ENCODE measurements at regions not wholly inside any gene's neighbourhood (a gene's known extent, or its start where the extent isn't known, plus 50 kb on each side); places are given as distances from the start of the nearest gene placed in this dataset.

DNA sequence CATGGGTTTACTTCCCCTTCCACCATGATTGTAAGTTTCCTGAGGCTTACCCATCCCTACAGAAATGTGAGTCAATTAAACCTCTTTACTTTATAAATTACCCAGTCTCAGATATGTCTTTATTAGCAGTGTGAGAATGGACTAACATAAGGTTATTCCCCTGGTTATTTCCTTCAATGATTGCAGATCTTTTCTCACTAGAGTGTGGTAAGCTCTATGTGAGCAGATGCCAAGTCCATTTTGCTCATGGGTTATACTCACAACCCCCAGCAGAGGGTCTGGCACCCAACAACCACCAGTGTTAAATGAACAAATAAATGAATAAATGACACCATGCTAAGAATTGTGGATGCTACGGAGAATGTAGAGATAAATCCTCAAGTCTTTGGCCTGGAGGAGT is 472.8 kb downstream of the LIG4 start:
- H3K9me3 ChIP-seq (ENCODE audit: insufficient read depth, low read depth, low read length) = no peaks in the 10 kb centered on the region; the same call in 1 of the 2 replicates
- H3K4me2 ChIP-seq (ENCODE audit: low read depth, low read length, poor library complexity, severe bottlenecking) = no peak overlapping the region
- H3K4me3 ChIP-seq (ENCODE audit: low read length, poor library complexity, severe bottlenecking) = no peak overlapping the region
- H3K79me2 ChIP-seq (ENCODE audit: insufficient read depth, low read length) = no peaks in the 10 kb centered on the region
- no peaks in the 10 kb centered on the region for H3K4me1 ChIP-seq (ENCODE audit: insufficient read depth, low read length, poor library complexity, severe bottlenecking)
- H3F3A ChIP-seq (ENCODE audit: low read depth) = no peaks in the 10 kb centered on the region
- no peaks in the 10 kb centered on the region for H4K20me1 ChIP-seq (ENCODE audit: insufficient read depth, low read length, poor library complexity, severe bottlenecking)
- H3K9ac ChIP-seq (ENCODE audit: low read depth, low read length, poor library complexity, severe bottlenecking) = no peak overlapping the region
- no peak overlapping the region for H2AFZ ChIP-seq (ENCODE audit: low read length)
- H3K9me2 ChIP-seq (replicated peaks; ENCODE audit: low read depth, low read length) = no peaks in the 10 kb centered on the region
- no peaks in the 10 kb centered on the region for H3K27me3 ChIP-seq (ENCODE audit: insufficient read depth, low read length, poor library complexity, severe bottlenecking)
- no peaks in the 10 kb centered on the region for H3K36me3 ChIP-seq (ENCODE audit: insufficient read depth, low read length)
- no peak for TF ChIP-seq EZH2phosphoT487 (IDR thresholded peaks at IDR 0.05; ENCODE audit: borderline replicate concordance)
- TF ChIP-seq, protein P1, sequence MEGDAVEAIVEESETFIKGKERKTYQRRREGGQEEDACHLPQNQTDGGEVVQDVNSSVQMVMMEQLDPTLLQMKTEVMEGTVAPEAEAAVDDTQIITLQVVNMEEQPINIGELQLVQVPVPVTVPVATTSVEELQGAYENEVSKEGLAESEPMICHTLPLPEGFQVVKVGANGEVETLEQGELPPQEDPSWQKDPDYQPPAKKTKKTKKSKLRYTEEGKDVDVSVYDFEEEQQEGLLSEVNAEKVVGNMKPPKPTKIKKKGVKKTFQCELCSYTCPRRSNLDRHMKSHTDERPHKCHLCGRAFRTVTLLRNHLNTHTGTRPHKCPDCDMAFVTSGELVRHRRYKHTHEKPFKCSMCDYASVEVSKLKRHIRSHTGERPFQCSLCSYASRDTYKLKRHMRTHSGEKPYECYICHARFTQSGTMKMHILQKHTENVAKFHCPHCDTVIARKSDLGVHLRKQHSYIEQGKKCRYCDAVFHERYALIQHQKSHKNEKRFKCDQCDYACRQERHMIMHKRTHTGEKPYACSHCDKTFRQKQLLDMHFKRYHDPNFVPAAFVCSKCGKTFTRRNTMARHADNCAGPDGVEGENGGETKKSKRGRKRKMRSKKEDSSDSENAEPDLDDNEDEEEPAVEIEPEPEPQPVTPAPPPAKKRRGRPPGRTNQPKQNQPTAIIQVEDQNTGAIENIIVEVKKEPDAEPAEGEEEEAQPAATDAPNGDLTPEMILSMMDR (conservative IDR thresholded peaks at IDR 0.05; ENCODE audit: low read length) = no peak

DNA sequence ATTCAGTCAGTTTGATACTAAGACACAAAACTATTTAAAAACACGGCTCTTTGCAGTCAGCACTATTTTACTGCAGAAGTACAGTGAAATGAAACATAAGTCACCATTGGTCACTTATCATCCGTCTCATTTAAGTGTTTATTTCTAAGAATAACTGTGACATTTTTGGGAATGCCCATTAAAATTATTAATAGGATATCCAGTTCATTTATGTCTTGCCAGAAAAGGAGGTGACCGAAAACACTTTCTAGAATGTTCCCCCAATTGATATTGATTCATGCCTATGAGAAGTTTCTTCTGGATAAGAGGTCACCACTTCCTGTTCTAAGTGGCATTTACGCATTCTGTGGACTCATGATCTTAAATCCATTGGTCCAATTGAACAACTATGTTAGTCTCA is 477.3 kb downstream of the LIG4 start:
- no peaks in the 10 kb centered on the region for H3K36me3 ChIP-seq (ENCODE audit: insufficient read depth, low read length)
- no peaks in the 10 kb centered on the region for H3K79me2 ChIP-seq (ENCODE audit: insufficient read depth, low read length)
- H3K9me2 ChIP-seq (replicated peaks; ENCODE audit: low read depth, low read length) = no peaks in the 10 kb centered on the region
- no peak overlapping the region for H3K9ac ChIP-seq (ENCODE audit: low read depth, low read length, poor library complexity, severe bottlenecking)
- no peak overlapping the region for H2AFZ ChIP-seq (ENCODE audit: low read length)
- no peaks in the 10 kb centered on the region for H3K4me1 ChIP-seq (ENCODE audit: insufficient read depth, low read length, poor library complexity, severe bottlenecking)
- H3K27me3 ChIP-seq (ENCODE audit: insufficient read depth, low read length, poor library complexity, severe bottlenecking) = no peaks in the 10 kb centered on the region
- H3K9me3 ChIP-seq (ENCODE audit: insufficient read depth, low read depth, low read length) = no peaks in the 10 kb centered on the region; the same call in 1 of the 2 replicates
- no peak overlapping the region for H3K4me3 ChIP-seq (ENCODE audit: low read length, poor library complexity, severe bottlenecking)
- no peaks in the 10 kb centered on the region for H4K20me1 ChIP-seq (ENCODE audit: insufficient read depth, low read length, poor library complexity, severe bottlenecking)
- H3F3A ChIP-seq (ENCODE audit: low read depth) = no peaks in the 10 kb centered on the region
- no peak for TF ChIP-seq EZH2phosphoT487 (IDR thresholded peaks at IDR 0.05; ENCODE audit: borderline replicate concordance)
- TF ChIP-seq, protein P1 (conservative IDR thresholded peaks at IDR 0.05; ENCODE audit: low read length) = no peak
- no peak overlapping the region for H3K4me2 ChIP-seq (ENCODE audit: low read depth, low read length, poor library complexity, severe bottlenecking)

DNA sequence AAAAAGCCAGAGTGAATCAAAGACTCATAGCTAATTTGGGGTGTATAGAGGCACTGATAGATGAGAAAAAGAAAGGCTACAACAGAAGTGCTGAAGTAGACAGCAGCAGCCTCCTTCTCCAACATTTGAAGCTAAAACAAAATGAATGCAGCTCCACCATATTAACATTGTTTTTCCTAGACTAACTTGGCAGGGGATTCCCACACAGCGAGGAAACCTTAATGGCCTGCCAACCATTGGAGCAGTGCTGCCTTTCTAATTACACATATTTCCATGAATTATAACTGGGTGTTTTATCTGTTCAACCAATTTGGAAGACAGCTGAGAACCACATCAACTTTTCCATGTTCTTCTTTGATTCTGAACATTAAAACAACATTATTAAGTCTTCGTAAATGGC is 478.6 kb downstream of the LIG4 start:
- no peaks in the 10 kb centered on the region for H3F3A ChIP-seq (ENCODE audit: low read depth)
- no peaks in the 10 kb centered on the region for H3K4me1 ChIP-seq (ENCODE audit: insufficient read depth, low read length, poor library complexity, severe bottlenecking)
- H3K4me2 ChIP-seq (ENCODE audit: low read depth, low read length, poor library complexity, severe bottlenecking) = no peak overlapping the region
- H3K36me3 ChIP-seq (ENCODE audit: insufficient read depth, low read length) = no peaks in the 10 kb centered on the region
- H3K9ac ChIP-seq (ENCODE audit: low read depth, low read length, poor library complexity, severe bottlenecking) = no peak overlapping the region
- H3K79me2 ChIP-seq (ENCODE audit: insufficient read depth, low read length) = no peaks in the 10 kb centered on the region
- TF ChIP-seq, protein P1 (conservative IDR thresholded peaks at IDR 0.05; ENCODE audit: low read length) = no peak
- no peak for TF ChIP-seq EZH2phosphoT487 (IDR thresholded peaks at IDR 0.05; ENCODE audit: borderline replicate concordance)
- H4K20me1 ChIP-seq (ENCODE audit: insufficient read depth, low read length, poor library complexity, severe bottlenecking) = no peaks in the 10 kb centered on the region
- H3K9me3 ChIP-seq (ENCODE audit: insufficient read depth, low read depth, low read length) = no peaks in the 10 kb centered on the region; the same call in 1 of the 2 replicates
- H3K27me3 ChIP-seq (ENCODE audit: insufficient read depth, low read length, poor library complexity, severe bottlenecking) = no peaks in the 10 kb centered on the region
- no peak overlapping the region for H2AFZ ChIP-seq (ENCODE audit: low read length)
- H3K9me2 ChIP-seq (replicated peaks; ENCODE audit: low read depth, low read length) = no peaks in the 10 kb centered on the region
- no peak overlapping the region for H3K4me3 ChIP-seq (ENCODE audit: low read length, poor library complexity, severe bottlenecking)
